Naive thymus-derived CD8-positive, alpha-beta T cell (primary cell): ENCODE measurements at regions not wholly inside any gene's neighbourhood (a gene's known extent, or its start where the extent isn't known, plus 50 kb on each side); places are given as distances from the start of the nearest gene placed in this dataset.

ENCODE experiments used
- ATAC-seq, 2 donors: fragments of 150-1000 bp; cut with Tn5 transposase in 1 of 2; sonication (Bioruptor Pico), chemical (Tn5 transposase) in 1 of 2; 1 replicate in 1 of 2; 2 replicates in 1 of 2; pipeline ENCODE4 v1.10.0; 2021; ENCODE audit warnings: mild to moderate bottlenecking in 2 of 2, moderate library complexity in 2 of 2
- POLR2A ChIA-PET: fragments of 350-600 bp; sonication (Branson Sonifier 250); formaldehyde crosslinking; loops from one replicate; lab custom pipeline; 2021; ENCODE audit warnings: antibody characterized with exemption; lab: Charles Lee
- DNase-seq, 10 donors: peaks; one replicate each; pipeline versions ENCODE4 v3.0.0 to v3.0.0-alpha.2; 2020 to 2022
- H3K27ac Mint-ChIP-seq, 10 donors: one replicate each; pipeline ENCODE4 v1.8.0; 2020 to 2022; ENCODE audit warnings: mild to moderate bottlenecking in 10 of 10, mixed read lengths in 10 of 10, moderate library complexity in 4 of 10, inconsistent platforms in 1 of 10
- H3K27me3 Mint-ChIP-seq, 5 donors: one replicate each; pipeline ENCODE4 v1.8.0; 2021 to 2022; ENCODE audit warnings: mixed read lengths in 5 of 5
- H3K36me3 Mint-ChIP-seq, 3 donors: one replicate each; pipeline ENCODE4 v1.8.0; 2020 to 2022; ENCODE audit warnings: mixed read lengths in 3 of 3, mild to moderate bottlenecking in 2 of 3, inconsistent platforms in 1 of 3
- H3K4me1 Mint-ChIP-seq, 4 donors: one replicate each; pipeline ENCODE4 v1.8.0; 2021 to 2022; ENCODE audit warnings: mixed read lengths in 4 of 4
- H3K4me3 Mint-ChIP-seq, 10 donors: one replicate each; pipeline ENCODE4 v1.8.0; 2020 to 2022; ENCODE audit warnings: mild to moderate bottlenecking in 10 of 10, mixed read lengths in 10 of 10, moderate library complexity in 6 of 10, inconsistent platforms in 1 of 10
- H3K9me3 Mint-ChIP-seq, 9 donors: one replicate each; pipeline ENCODE4 v1.8.0; 2020 to 2022; ENCODE audit warnings: mixed read lengths in 9 of 9, mild to moderate bottlenecking in 3 of 9, inconsistent platforms in 1 of 9, moderate library complexity in 1 of 9

GRCh38 chr7:28297801-28298459 is 114.4 kb upstream of the CREB5 start:
- no peak for ATAC-seq
- Mint-ChIP-seq H3K9me3 (no peaks in the 10 kb centered on the region), H3K4me1 (peaks cover 0 to 10% (median 0%) of the 10 kb centered on the region in 4 donors), H3K4me3 (no peak overlapping the region), H3K27ac (no peak overlapping the region), H3K27me3 (peaks cover 0 to 10% (median 2%) of the 10 kb centered on the region in 5 donors), H3K36me3 (no peaks in the 10 kb centered on the region)
- POLR2A ChIA-PET: no interaction called here
- no peak for DNase-seq

- H3K36me3 Mint-ChIP-seq: no peaks in the 10 kb centered on the region
- DNase-seq (no peak), ATAC-seq (no peak)
- POLR2A ChIA-PET: no interaction called here
- no peaks in the 10 kb centered on the region for H3K9me3 Mint-ChIP-seq
- peaks cover 0 to 8% (median 0%) of the 10 kb centered on the region in 4 donors for H3K4me1 Mint-ChIP-seq
- H3K27ac Mint-ChIP-seq: no peak overlapping the region
- H3K4me3 Mint-ChIP-seq: no peak overlapping the region
- H3K27me3 Mint-ChIP-seq: peaks cover 0 to 4% (median 2%) of the 10 kb centered on the region in 5 donors
Observed at GRCh38 chr7:28298870-28299518, 113.3 kb upstream of the CREB5 start.

DNA sequence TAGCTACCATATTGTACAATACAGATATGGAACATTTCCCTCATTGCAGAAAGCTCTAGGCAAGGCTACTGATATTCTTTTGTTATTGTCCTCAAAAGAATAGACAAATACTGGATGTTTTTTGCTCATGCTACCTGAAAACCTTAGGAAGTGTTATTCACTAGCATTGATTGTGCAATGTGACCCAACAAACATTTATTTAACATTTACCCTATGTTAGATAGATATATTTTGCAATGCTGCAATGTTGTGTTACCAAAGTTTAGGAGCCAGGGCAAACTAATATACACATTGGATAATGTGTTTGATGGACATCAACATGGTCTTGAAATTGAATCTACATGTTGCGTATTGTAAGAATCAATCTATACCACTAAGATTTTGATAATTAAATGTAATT is 112.8 kb upstream of the CREB5 start:
- DNase-seq (no peak), ATAC-seq (no peak)
- H3K9me3 Mint-ChIP-seq: no peaks in the 10 kb centered on the region
- H3K36me3 Mint-ChIP-seq: no peaks in the 10 kb centered on the region
- POLR2A ChIA-PET: no interaction called here
- peaks cover 0 to 8% (median 0%) of the 10 kb centered on the region in 4 donors for H3K4me1 Mint-ChIP-seq
- H3K27me3 Mint-ChIP-seq: peaks cover 0 to 2% (median 0%) of the 10 kb centered on the region in 5 donors
- H3K4me3 Mint-ChIP-seq: no peak overlapping the region
- H3K27ac Mint-ChIP-seq: no peak overlapping the region

GRCh38 chr7:28300488-28300887 is 111.8 kb upstream of the CREB5 start:
- Mint-ChIP-seq H3K9me3 (no peaks in the 10 kb centered on the region), H3K4me1 (peaks cover 0 to 8% (median 0%) of the 10 kb centered on the region in 4 donors), H3K36me3 (no peaks in the 10 kb centered on the region), H3K27ac (no peak overlapping the region), H3K4me3 (no peak overlapping the region), H3K27me3 (peaks cover 0 to 2% (median 0%) of the 10 kb centered on the region in 5 donors)
- ATAC-seq (no peak), DNase-seq (no peak)
- POLR2A ChIA-PET: no interaction called here

- Mint-ChIP-seq H3K36me3 (no peaks in the 10 kb centered on the region), H3K4me1 (peaks cover 0 to 8% (median 0%) of the 10 kb centered on the region in 4 donors), H3K27me3 (peaks cover 0 to 2% (median 0%) of the 10 kb centered on the region in 5 donors), H3K27ac (no peak overlapping the region), H3K9me3 (no peaks in the 10 kb centered on the region), H3K4me3 (no peak overlapping the region)
- DNase-seq (no peak), ATAC-seq (no peak)
- POLR2A ChIA-PET: no interaction called here
Observed at GRCh38 chr7:28301148-28301641, 111.1 kb upstream of the CREB5 start.

DNA sequence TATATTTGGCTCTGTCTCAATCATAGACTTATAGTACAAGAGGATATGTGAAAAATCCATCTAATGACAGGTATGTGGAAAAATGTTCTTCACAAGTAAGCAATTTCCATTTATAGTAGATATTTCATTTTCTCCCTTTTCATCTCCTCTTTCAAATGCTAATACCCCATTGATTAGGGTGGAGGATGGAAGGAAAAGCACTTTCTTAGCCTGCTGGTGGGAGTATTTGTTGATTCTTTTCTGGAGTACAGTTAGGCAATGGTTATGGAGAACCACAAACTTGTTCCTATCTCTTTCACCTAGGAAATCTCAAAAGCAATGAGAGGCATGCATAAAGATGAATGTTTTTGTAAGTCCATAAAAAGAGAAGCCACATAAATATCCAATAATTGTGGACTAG is 108.0 kb upstream of the CREB5 start:
- H3K27me3 Mint-ChIP-seq: peaks cover 0 to 6% (median 0%) of the 10 kb centered on the region in 5 donors
- no peak overlapping the region for H3K27ac Mint-ChIP-seq
- ATAC-seq: no peak
- no peak for DNase-seq
- no peak overlapping the region for H3K4me3 Mint-ChIP-seq
- H3K4me1 Mint-ChIP-seq: no peaks in the 10 kb centered on the region
- no peaks in the 10 kb centered on the region for H3K9me3 Mint-ChIP-seq
- POLR2A ChIA-PET: no interaction called here
- H3K36me3 Mint-ChIP-seq: no peaks in the 10 kb centered on the region

DNA sequence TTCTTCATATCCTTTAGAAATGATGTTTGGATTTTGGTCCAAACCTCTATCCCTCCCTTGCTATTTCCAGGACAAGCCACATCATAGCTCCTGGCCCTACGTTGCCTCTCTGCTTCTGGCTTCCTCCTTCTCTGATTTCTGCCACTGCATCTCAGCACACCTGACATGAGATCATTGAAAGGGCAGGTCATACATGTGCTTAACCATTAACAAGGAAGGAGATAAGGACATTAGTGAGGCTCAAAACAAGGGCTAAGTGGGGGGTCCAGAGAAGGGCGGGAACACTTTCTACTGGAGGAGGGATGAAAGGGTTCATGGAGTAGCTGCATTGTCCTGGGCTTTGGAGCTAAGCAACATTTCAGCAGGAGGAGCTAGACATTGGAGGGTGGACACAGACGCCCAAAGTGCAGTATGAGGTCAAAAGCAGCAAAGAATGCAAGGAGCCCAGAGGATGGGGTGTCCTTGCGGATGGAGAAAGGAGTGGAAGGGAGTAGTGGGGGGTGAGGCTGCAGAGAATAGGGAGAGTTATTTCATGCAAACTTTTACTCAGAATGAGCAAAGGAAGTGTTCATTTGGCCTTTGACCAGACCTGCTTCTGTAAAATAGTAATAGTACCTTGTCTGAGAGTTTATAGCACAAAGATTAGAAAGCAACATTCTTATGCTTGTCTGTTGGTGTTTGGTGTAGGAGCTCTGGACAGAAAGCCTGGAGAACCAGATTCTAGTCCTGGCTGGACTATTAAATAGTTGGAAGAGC is 102.4 kb upstream of the CREB5 start:
- Mint-ChIP-seq H3K36me3 (no peaks in the 10 kb centered on the region), H3K9me3 (no peaks in the 10 kb centered on the region), H3K27me3 (peaks cover 11 to 30% (median 18%) of the 10 kb centered on the region in 5 donors), H3K4me1 (no peaks in the 10 kb centered on the region), H3K4me3 (no peak overlapping the region), H3K27ac (no peak overlapping the region)
- POLR2A ChIA-PET: no interaction called here
- ATAC-seq (no peak), DNase-seq (no peak)

GRCh38 chr7:28310460-28310848 is 101.9 kb upstream of the CREB5 start:
- H3K9me3 Mint-ChIP-seq: no peaks in the 10 kb centered on the region
- DNase-seq: no peak
- H3K36me3 Mint-ChIP-seq: no peaks in the 10 kb centered on the region
- H3K27ac Mint-ChIP-seq: no peak overlapping the region
- peaks cover 0 to 2% (median 0%) of the 10 kb centered on the region in 4 donors for H3K4me1 Mint-ChIP-seq
- ATAC-seq: no peak
- POLR2A ChIA-PET: no interaction called here
- H3K4me3 Mint-ChIP-seq: no peak overlapping the region
- H3K27me3 Mint-ChIP-seq: peaks cover 11 to 35% (median 24%) of the 10 kb centered on the region in 5 donors

DNA sequence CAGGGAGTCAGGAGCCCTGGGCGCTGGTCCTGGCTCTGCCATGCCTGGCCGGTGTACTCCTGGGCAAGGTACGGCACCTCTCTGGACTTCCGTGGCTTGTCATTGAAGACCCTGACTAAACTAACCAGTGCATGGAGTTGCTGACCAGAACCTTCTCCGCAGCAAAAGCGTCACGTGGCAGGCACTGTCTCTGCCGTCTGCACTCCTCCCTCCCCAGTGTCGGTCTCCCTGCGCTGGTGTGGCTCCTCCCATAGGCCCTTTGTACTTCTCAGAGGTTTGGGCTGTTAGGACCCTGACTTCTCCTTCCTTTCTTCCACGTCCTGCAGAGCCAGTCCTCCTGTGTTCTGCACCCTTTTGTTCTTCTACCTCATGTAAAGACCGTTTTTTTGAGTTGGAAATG is 100.6 kb upstream of the CREB5 start:
- H3K36me3 Mint-ChIP-seq: no peaks in the 10 kb centered on the region
- peaks cover 14 to 42% (median 26%) of the 10 kb centered on the region in 5 donors for H3K27me3 Mint-ChIP-seq
- no peak overlapping the region for H3K27ac Mint-ChIP-seq
- no peak for DNase-seq
- ATAC-seq: no peak
- no peak overlapping the region for H3K4me3 Mint-ChIP-seq
- H3K4me1 Mint-ChIP-seq: peaks cover 0 to 6% (median 0%) of the 10 kb centered on the region in 4 donors
- POLR2A ChIA-PET: no interaction called here
- H3K9me3 Mint-ChIP-seq: no peaks in the 10 kb centered on the region

GRCh38 chr7:28312948-28313347 is 99.4 kb upstream of the CREB5 start:
- ATAC-seq: no peak
- H3K27ac Mint-ChIP-seq: no peak overlapping the region
- H3K4me3 Mint-ChIP-seq: no peak overlapping the region
- DNase-seq: no peak
- no peaks in the 10 kb centered on the region for H3K36me3 Mint-ChIP-seq
- POLR2A ChIA-PET: no interaction called here
- peaks cover 0 to 6% (median 0%) of the 10 kb centered on the region in 4 donors for H3K4me1 Mint-ChIP-seq
- peaks cover 16 to 42% (median 26%) of the 10 kb centered on the region in 5 donors for H3K27me3 Mint-ChIP-seq
- no peaks in the 10 kb centered on the region for H3K9me3 Mint-ChIP-seq

GRCh38 chr7:28314841-28315240 is 97.5 kb upstream of the CREB5 start:
- peaks cover 0 to 6% (median 0%) of the 10 kb centered on the region in 4 donors for H3K4me1 Mint-ChIP-seq
- no peak overlapping the region for H3K27ac Mint-ChIP-seq
- POLR2A ChIA-PET: interaction anchor here (0.7 kb wide), 1 partner anchor 10 kb away, joined by 3 read pairs; no protein-coding TSS in a partner anchor
- no peak for DNase-seq
- H3K36me3 Mint-ChIP-seq: no peaks in the 10 kb centered on the region
- ATAC-seq: no peak
- H3K9me3 Mint-ChIP-seq: no peaks in the 10 kb centered on the region
- no peak overlapping the region for H3K4me3 Mint-ChIP-seq
- H3K27me3 Mint-ChIP-seq: peaks cover 18 to 39% (median 26%) of the 10 kb centered on the region in 5 donors

DNA sequence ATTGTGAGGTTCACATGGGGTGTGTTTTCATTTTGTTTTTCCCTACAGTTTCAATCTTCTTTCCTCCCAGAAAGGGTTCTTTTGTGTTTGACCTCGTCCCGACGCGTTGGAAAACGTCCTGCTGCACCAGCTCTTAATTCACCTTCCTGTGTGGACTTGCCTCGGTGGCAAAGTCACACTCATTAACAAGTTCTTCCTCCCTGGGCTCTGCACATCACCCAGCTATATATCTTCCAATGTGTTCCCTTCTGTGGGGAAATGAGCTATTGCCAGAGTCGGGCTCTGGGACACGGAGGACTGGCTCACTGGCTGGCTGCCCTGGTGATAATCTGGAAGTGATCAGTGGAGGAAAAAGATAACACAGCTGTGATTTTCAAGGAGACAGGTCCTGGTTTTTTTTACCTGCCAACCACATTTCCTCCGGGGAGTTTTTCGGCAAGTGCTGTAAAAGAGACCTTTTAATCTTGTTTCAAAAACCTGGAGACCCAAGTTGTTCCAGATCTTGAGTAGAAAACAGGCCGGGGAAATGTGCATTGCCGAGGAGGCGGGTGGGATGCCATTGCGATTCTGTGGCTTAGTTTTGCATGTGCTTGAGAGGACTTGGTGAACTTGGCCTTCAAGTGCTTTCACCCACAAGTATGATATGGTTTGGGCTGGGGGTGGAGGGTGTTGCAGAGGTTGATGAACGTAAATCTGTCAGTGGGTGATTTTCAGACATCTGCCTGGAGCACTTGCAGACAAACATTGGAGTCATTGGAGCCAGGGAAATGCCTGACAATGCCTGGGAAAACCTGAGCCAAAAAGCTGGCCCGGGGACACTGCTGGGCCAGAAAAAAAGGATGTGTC is 96.5 kb upstream of the CREB5 start:
- Mint-ChIP-seq H3K4me3 (no peak overlapping the region), H3K9me3 (no peaks in the 10 kb centered on the region), H3K36me3 (no peaks in the 10 kb centered on the region), H3K27me3 (peaks cover 17 to 37% (median 26%) of the 10 kb centered on the region in 5 donors), H3K4me1 (peaks cover 0 to 6% (median 0%) of the 10 kb centered on the region in 4 donors), H3K27ac (peak overlapping the region in 1 of 10 donors; percentile 16)
- ATAC-seq (no peak), DNase-seq (no peak)
- POLR2A ChIA-PET: interaction anchor here (0.7 kb wide), 1 partner anchor 11 kb away, joined by 3 read pairs; no protein-coding TSS in a partner anchor
